ENCODE measurements at regions not wholly inside any gene's neighbourhood (a gene's known extent, or its start where the extent isn't known, plus 50 kb on each side); places are given as distances from the start of the nearest gene placed in this dataset.

- no peak for DNase-seq (ENCODE audit: low spot score)
Measured at GRCh38 chr11:111026241-111026640, 219.3 kb upstream of the POU2AF2 start.

GRCh38 chr11:111021131-111021530 lies 224.4 kb upstream of the POU2AF2 start:
- no peak for DNase-seq (ENCODE audit: low spot score)

- DNase-seq (ENCODE audit: low spot score): no peak
Measured at GRCh38 chr11:111019871-111020670, 225.5 kb upstream of the POU2AF2 start.

- DNase-seq (ENCODE audit: low spot score): no peak
Measured at GRCh38 chr11:111019451-111019850, 226.1 kb upstream of the POU2AF2 start.

GRCh38 chr11:111018566-111018965 lies 227.0 kb upstream of the POU2AF2 start:
- no peak for DNase-seq (ENCODE audit: low spot score)

- DNase-seq (ENCODE audit: low spot score): no peak
Measured at GRCh38 chr11:111012491-111012890, 233.0 kb upstream of the POU2AF2 start.

- DNase-seq (ENCODE audit: low spot score): no peak
Measured at GRCh38 chr11:111011275-111011594, 234.3 kb upstream of the POU2AF2 start.

- DNase-seq (ENCODE audit: low spot score): no peak
Measured at GRCh38 chr11:111010391-111011274, 234.9 kb upstream of the POU2AF2 start.

GRCh38 chr11:111006227-111006626 lies 239.3 kb upstream of the POU2AF2 start:
- DNase-seq (ENCODE audit: low spot score): no peak

GRCh38 chr11:111001986-111002611 lies 243.4 kb upstream of the POU2AF2 start:
- DNase-seq (ENCODE audit: low spot score): no peak

GRCh38 chr11:111001081-111001430 lies 244.5 kb upstream of the POU2AF2 start:
- no peak for DNase-seq (ENCODE audit: low spot score)

GRCh38 chr11:111000400-111001080 lies 245.0 kb upstream of the POU2AF2 start:
- no peak for DNase-seq (ENCODE audit: low spot score)

- no peak for DNase-seq (ENCODE audit: low spot score)
Measured at GRCh38 chr11:110992481-110992880, 253.0 kb upstream of the POU2AF2 start.

- DNase-seq (ENCODE audit: low spot score): no peak
Measured at GRCh38 chr11:110991661-110992355, 253.7 kb upstream of the POU2AF2 start.

- DNase-seq (ENCODE audit: low spot score): no peak
Measured at GRCh38 chr11:110990311-110990710, 255.2 kb upstream of the POU2AF2 start.

GRCh38 chr11:110989428-110990133 lies 255.9 kb upstream of the POU2AF2 start:
- no peak for DNase-seq (ENCODE audit: low spot score)

- DNase-seq (ENCODE audit: low spot score): no peak
Measured at GRCh38 chr11:110988671-110989070, 256.9 kb upstream of the POU2AF2 start.

GRCh38 chr11:110986016-110986415 lies 259.5 kb upstream of the POU2AF2 start:
- no peak for DNase-seq (ENCODE audit: low spot score)

GRCh38 chr11:110985547-110985946 lies 260.0 kb upstream of the POU2AF2 start:
- DNase-seq (ENCODE audit: low spot score): no peak

GRCh38 chr11:110984693-110985092 lies 260.8 kb upstream of the POU2AF2 start:
- DNase-seq (ENCODE audit: low spot score): no peak

GRCh38 chr11:110984147-110984546 lies 261.4 kb upstream of the POU2AF2 start:
- no peak for DNase-seq (ENCODE audit: low spot score)

Data from CD4-positive, alpha-beta T cell treated with Interleukin-2 at 100 ng/mL for 4 hours (primary cell).